Left forelimb (tissue), 1 donor: ENCODE measurements at regions not wholly inside any gene's neighbourhood (a gene's known extent, or its start where the extent isn't known, plus 50 kb on each side); places are given as distances from the start of the nearest gene placed in this dataset.

ENCODE experiments used
- DNase-seq: peaks from one replicate; pipeline ENCODE4 v3.0.0-alpha.2; 2018; ENCODE audit warnings: low spot score

- no peak for DNase-seq
These were observed 73.1 kb downstream of the IRF8 start for GRCh38 chr16:85971902-85972638.

GRCh38 chr16:85974428-85975375, 75.7 kb downstream of the IRF8 start:
- no peak for DNase-seq

- no peak for DNase-seq
These were observed 76.6 kb downstream of the IRF8 start for GRCh38 chr16:85975451-85975981.

GRCh38 chr16:85978291-85978775, 79.4 kb downstream of the IRF8 start:
- no peak for DNase-seq

- DNase-seq, result no peak
These were observed 80.0 kb downstream of the IRF8 start for GRCh38 chr16:85978976-85979375.

GRCh38 chr16:85979605-85980004, 80.6 kb downstream of the IRF8 start:
- no peak for DNase-seq

GRCh38 chr16:85980686-85981085, 81.7 kb downstream of the IRF8 start:
- no peak for DNase-seq

- no peak for DNase-seq
These were observed 83.0 kb downstream of the IRF8 start for GRCh38 chr16:85981826-85982562.

- DNase-seq, result no peak
These were observed 83.6 kb downstream of the IRF8 start for GRCh38 chr16:85982563-85982939.

- peak; percentile 53 for DNase-seq
These were observed 84.1 kb downstream of the IRF8 start for GRCh38 chr16:85983064-85983463.

- peak; percentile 55 for DNase-seq
These were observed 84.8 kb downstream of the IRF8 start for GRCh38 chr16:85983606-85984230.

- peak; percentile 36 for DNase-seq
These were observed 85.4 kb downstream of the IRF8 start for GRCh38 chr16:85984231-85984880.

- peak; percentile 62 for DNase-seq
These were observed 86.0 kb downstream of the IRF8 start for GRCh38 chr16:85984947-85985451.

GRCh38 chr16:85986931-85987749, 88.2 kb downstream of the IRF8 start:
- DNase-seq, result peak; percentile 67

- no peak for DNase-seq
These were observed 88.8 kb downstream of the IRF8 start for GRCh38 chr16:85987750-85988078.

- no peak for DNase-seq
These were observed 89.3 kb downstream of the IRF8 start for GRCh38 chr16:85988306-85988705.

- peak; percentile 50 for DNase-seq
These were observed 89.9 kb downstream of the IRF8 start for GRCh38 chr16:85988723-85989313.

GRCh38 chr16:85989376-85989775, 90.4 kb downstream of the IRF8 start:
- DNase-seq, result peak; percentile 11

- DNase-seq, result peak; percentile 26
These were observed 91.1 kb downstream of the IRF8 start for GRCh38 chr16:85989863-85990643.
